PC-3 (cell line): ENCODE measurements at regions not wholly inside any gene's neighbourhood (a gene's known extent, or its start where the extent isn't known, plus 50 kb on each side); places are given as distances from the start of the nearest gene placed in this dataset.

Source experiments
- CTCF ChIP-seq: fragments of 300-600 bp; sonication (generic); conservative IDR thresholded peaks from 2 replicates; pipeline ENCODE4 v1.5.1; 2017; ENCODE audit warnings: antibody characterized with exemption, low read depth, mild to moderate bottlenecking, low read length
- EZH2 ChIP-seq: fragments of 300-600 bp; sonication (generic); IDR thresholded peaks from one replicate; pipeline ENCODE4 v1.6.1; 2017; ENCODE audit warnings: antibody characterized with exemption, mild to moderate bottlenecking, low read length; ENCODE audit not compliant: unreplicated experiment
- EZH2phosphoT487 ChIP-seq: fragments of 300-600 bp; sonication (generic); IDR thresholded peaks from 2 replicates; pipeline ENCODE4 v1.6.1; 2018; ENCODE audit warnings: mild to moderate bottlenecking, antibody characterized with exemption, low read length, borderline replicate concordance

- no peak for TF ChIP-seq CTCF
- no peak for TF ChIP-seq EZH2
- no peak for TF ChIP-seq EZH2phosphoT487
These were observed 560.4 kb downstream of the SPOCK3 start for GRCh38 chr4:166673911-166674310.
